ENCODE measurements at regions not wholly inside any gene's neighbourhood (a gene's known extent, or its start where the extent isn't known, plus 50 kb on each side); places are given as distances from the start of the nearest gene placed in this dataset.

DNA sequence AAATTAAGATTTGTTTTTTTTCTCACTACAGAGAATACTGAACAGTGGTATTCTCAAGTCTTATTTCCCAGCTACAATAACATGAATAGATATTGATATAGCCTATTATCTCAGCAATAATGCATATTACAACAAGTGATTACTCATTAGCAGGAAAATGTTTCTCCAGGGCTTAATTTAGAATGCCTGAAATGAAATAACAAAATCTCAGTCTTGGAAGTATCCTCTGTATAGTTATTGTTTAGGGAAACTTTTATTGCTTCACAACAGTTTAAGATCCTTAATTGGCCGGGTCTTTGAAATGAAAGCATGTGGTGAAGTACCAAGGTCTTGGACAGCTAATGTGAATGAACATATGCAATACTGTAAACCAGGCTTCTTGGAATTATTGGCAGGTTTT, 79.1 kb upstream of the ZEB1 start:
- TF ChIP-seq, protein P1, sequence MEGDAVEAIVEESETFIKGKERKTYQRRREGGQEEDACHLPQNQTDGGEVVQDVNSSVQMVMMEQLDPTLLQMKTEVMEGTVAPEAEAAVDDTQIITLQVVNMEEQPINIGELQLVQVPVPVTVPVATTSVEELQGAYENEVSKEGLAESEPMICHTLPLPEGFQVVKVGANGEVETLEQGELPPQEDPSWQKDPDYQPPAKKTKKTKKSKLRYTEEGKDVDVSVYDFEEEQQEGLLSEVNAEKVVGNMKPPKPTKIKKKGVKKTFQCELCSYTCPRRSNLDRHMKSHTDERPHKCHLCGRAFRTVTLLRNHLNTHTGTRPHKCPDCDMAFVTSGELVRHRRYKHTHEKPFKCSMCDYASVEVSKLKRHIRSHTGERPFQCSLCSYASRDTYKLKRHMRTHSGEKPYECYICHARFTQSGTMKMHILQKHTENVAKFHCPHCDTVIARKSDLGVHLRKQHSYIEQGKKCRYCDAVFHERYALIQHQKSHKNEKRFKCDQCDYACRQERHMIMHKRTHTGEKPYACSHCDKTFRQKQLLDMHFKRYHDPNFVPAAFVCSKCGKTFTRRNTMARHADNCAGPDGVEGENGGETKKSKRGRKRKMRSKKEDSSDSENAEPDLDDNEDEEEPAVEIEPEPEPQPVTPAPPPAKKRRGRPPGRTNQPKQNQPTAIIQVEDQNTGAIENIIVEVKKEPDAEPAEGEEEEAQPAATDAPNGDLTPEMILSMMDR (IDR thresholded peaks at IDR 0.05): no peak
- no peak for TF ChIP-seq POLR2A (IDR thresholded peaks at IDR 0.05)
- TF ChIP-seq POLR2AphosphoS5 (IDR thresholded peaks at IDR 0.05): no peak
